Hepatocyte (in vitro differentiated cells): ENCODE measurements at regions not wholly inside any gene's neighbourhood (a gene's known extent, or its start where the extent isn't known, plus 50 kb on each side); places are given as distances from the start of the nearest gene placed in this dataset.

Experiments used
- DNase-seq: peaks from one replicate; pipeline ENCODE4 v3.0.0-alpha.2; 2016; ENCODE audit warnings: low spot score
- H2AFZ ChIP-seq: fragments of 200-600 bp; sonication (generic); 2 replicates; pipeline ENCODE4 v1.6.0; 2016; ENCODE audit warnings: antibody characterized with exemption, mild to moderate bottlenecking
- H3K27ac ChIP-seq: fragments of 200-600 bp; sonication (generic); 2 replicates; pipeline ENCODE4 v1.5.1; 2016; ENCODE audit warnings: mild to moderate bottlenecking
- H3K27me3 ChIP-seq: fragments of 200-600 bp; sonication (generic); 2 replicates; pipeline ENCODE4 v1.6.1; 2016
- H3K36me3 ChIP-seq: fragments of 200-600 bp; sonication (generic); replicated peaks from 2 replicates; pipeline ENCODE4 v1.5.1; 2016; ENCODE audit warnings: low read depth; ENCODE audit not compliant: insufficient read depth
- H3K4me1 ChIP-seq: fragments of 200-600 bp; sonication (generic); 2 replicates; pipeline ENCODE4 v1.5.1; 2016; ENCODE audit warnings: mild to moderate bottlenecking, moderate library complexity; ENCODE audit not compliant: insufficient read depth
- H3K4me2 ChIP-seq: fragments of 200-600 bp; sonication (generic); 2 replicates; pipeline ENCODE4 v1.6.0; 2016
- H3K4me3 ChIP-seq: fragments of 200-600 bp; sonication (generic); 2 replicates; pipeline ENCODE4 v1.5.1; 2016; ENCODE audit warnings: mild to moderate bottlenecking
- H3K79me2 ChIP-seq: fragments of 200-600 bp; sonication (generic); 2 replicates; pipeline ENCODE4 v1.6.0; 2017; ENCODE audit warnings: mild to moderate bottlenecking
- H3K9me2 ChIP-seq: fragments of 200-600 bp; sonication (generic); replicated peaks from 2 replicates; pipeline ENCODE4 v1.6.0; 2017; ENCODE audit warnings: mild to moderate bottlenecking; ENCODE audit not compliant: insufficient read depth
- H3K9me3 ChIP-seq: fragments of 200-600 bp; sonication (generic); 2 replicates; pipeline ENCODE4 v1.5.1; 2016; ENCODE audit warnings: low read depth, mild to moderate bottlenecking
- H4K20me1 ChIP-seq: fragments of 200-600 bp; sonication (generic); 2 replicates; pipeline ENCODE4 v1.6.0; 2016; ENCODE audit warnings: mild to moderate bottlenecking; ENCODE audit not compliant: insufficient read depth, poor library complexity, severe bottlenecking
- CTCF ChIP-seq: fragments of 200-600 bp; sonication (generic); IDR thresholded peaks from 2 replicates; pipeline ENCODE4 v1.5.1; 2016; ENCODE audit warnings: antibody characterized with exemption, mild to moderate bottlenecking; ENCODE audit not compliant: poor library complexity
- EZH2 ChIP-seq: fragments of 200-600 bp; sonication (generic); IDR thresholded peaks from 2 replicates; pipeline ENCODE4 v1.6.1; 2016; ENCODE audit warnings: antibody characterized with exemption, mild to moderate bottlenecking, borderline replicate concordance
- EZH2phosphoT487 ChIP-seq: fragments of 200-600 bp; sonication (generic); IDR thresholded peaks from one replicate; pipeline ENCODE4 v1.6.1; 2018; ENCODE audit warnings: antibody characterized with exemption, mild to moderate bottlenecking, low read depth, moderate library complexity; ENCODE audit not compliant: unreplicated experiment, severe bottlenecking
- WGBS: methylation state at CpG from one replicate; pipeline ENCODE4 v1.1.6; 2016; ENCODE audit warnings: low lambda C conversion rate; ENCODE audit errors: missing lambda C conversion rate; 5-methylcytosine and 5-hydroxymethylcytosine counted together

GRCh38 chr5:72648480-72648879, 141.3 kb upstream of the ZNF366 start:
- H2AFZ ChIP-seq = no peak overlapping the region
- H3K36me3 ChIP-seq = no peaks in the 10 kb centered on the region
- H3K9me2 ChIP-seq = no peaks in the 10 kb centered on the region
- no peaks in the 10 kb centered on the region for H4K20me1 ChIP-seq
- no peak overlapping the region for H3K27ac ChIP-seq
- H3K79me2 ChIP-seq = no peaks in the 10 kb centered on the region
- 81% methylated on average over 1 of the region's 1 CpG for WGBS
- H3K4me2 ChIP-seq = no peak overlapping the region
- no peak overlapping the region for H3K4me3 ChIP-seq
- no peaks in the 10 kb centered on the region for H3K9me3 ChIP-seq
- H3K27me3 ChIP-seq = no peaks in the 10 kb centered on the region
- TF ChIP-seq CTCF (no peak), EZH2 (no peak), EZH2phosphoT487 (no peak)
- DNase-seq = no peak
- H3K4me1 ChIP-seq = peaks cover 5% of the 10 kb centered on the region

GRCh38 chr5:72647806-72648205, 140.6 kb upstream of the ZNF366 start:
- H3K4me2 ChIP-seq = no peak overlapping the region
- H3K9me3 ChIP-seq = no peaks in the 10 kb centered on the region
- WGBS = 8% methylated on average over 2 of the region's 2 CpGs
- no peaks in the 10 kb centered on the region for H3K4me1 ChIP-seq
- H3K36me3 ChIP-seq = no peaks in the 10 kb centered on the region
- H4K20me1 ChIP-seq = no peaks in the 10 kb centered on the region
- no peak overlapping the region for H3K27ac ChIP-seq
- H3K27me3 ChIP-seq = no peaks in the 10 kb centered on the region
- no peak for DNase-seq
- no peaks in the 10 kb centered on the region for H3K9me2 ChIP-seq
- TF ChIP-seq CTCF (no peak), EZH2 (no peak), EZH2phosphoT487 (no peak)
- H3K79me2 ChIP-seq = no peaks in the 10 kb centered on the region
- no peak overlapping the region for H3K4me3 ChIP-seq
- H2AFZ ChIP-seq = no peak overlapping the region

- H3K27ac ChIP-seq = no peak overlapping the region
- TF ChIP-seq EZH2phosphoT487 (no peak), EZH2 (no peak), CTCF (no peak)
- H3K36me3 ChIP-seq = no peaks in the 10 kb centered on the region
- no peaks in the 10 kb centered on the region for H3K27me3 ChIP-seq
- WGBS = 87% methylated on average over 2 of the region's 2 CpGs
- H3K4me1 ChIP-seq = no peaks in the 10 kb centered on the region
- no peaks in the 10 kb centered on the region for H4K20me1 ChIP-seq
- no peaks in the 10 kb centered on the region for H3K79me2 ChIP-seq
- H3K9me2 ChIP-seq = no peaks in the 10 kb centered on the region
- H2AFZ ChIP-seq = no peak overlapping the region
- H3K4me2 ChIP-seq = no peak overlapping the region
- no peak overlapping the region for H3K4me3 ChIP-seq
- H3K9me3 ChIP-seq = no peaks in the 10 kb centered on the region
- DNase-seq = no peak
Observed at GRCh38 chr5:72646246-72646866, 139.1 kb upstream of the ZNF366 start.
